AG04450 (cell line): ENCODE measurements at regions not wholly inside any gene's neighbourhood (a gene's known extent, or its start where the extent isn't known, plus 50 kb on each side); places are given as distances from the start of the nearest gene placed in this dataset.
"Not testable (repeated sequence)": the region's sequence is repeated elsewhere in the genome, so short reads cannot be mapped to it uniquely, and the experiment has no call there.

ENCODE experiments used
- CTCF ChIA-PET: fragments of 300-600, 350-600 bp; formaldehyde crosslinking; extraction: SDS; loops from one replicate; lab custom pipeline; 2022; ENCODE audit warnings: antibody characterized with exemption, inconsistent platforms; lab: Charles Lee
- POLR2A ChIA-PET: fragments of 350-600 bp; formaldehyde crosslinking; extraction: SDS; loops from one replicate; lab custom pipeline; 2021; ENCODE audit warnings: antibody characterized with exemption, inconsistent platforms; lab: Yijun Ruan, JAX
- DNase-seq: peaks from one replicate; pipeline ENCODE4 v3.0.0-alpha.2; 2011; ENCODE audit warnings: low read depth, low spot score
- H3K27ac ChIP-seq: one replicate; pipeline ENCODE4 v1.5.1; 2012; ENCODE audit warnings: low read depth, low read length, control low read depth
- H3K27me3 ChIP-seq: one replicate; pipeline ENCODE4 v1.6.0; 2012; ENCODE audit warnings: low read length; ENCODE audit not compliant: control insufficient read depth, insufficient read depth
- H3K4me3 ChIP-seq: 2 replicates; pipeline ENCODE4 v1.5.1; 2011; ENCODE audit warnings: mild to moderate bottlenecking, low read depth, low read length, control low read depth
- H3K9me3 ChIP-seq: 2 replicates; pipeline ENCODE4 v1.5.1; 2012; ENCODE audit warnings: low read length; ENCODE audit not compliant: control insufficient read depth, insufficient read depth
- CTCF ChIP-seq: IDR thresholded peaks from 2 replicates; pipeline ENCODE4 v1.5.1; 2011; ENCODE audit warnings: low read depth, low read length, control low read depth, inconsistent platforms

GRCh38 chr6:854406-855118 lies 161.6 kb upstream of the EXOC2 start:
- Histone ChIP-seq H3K4me3 (peak overlapping the region; percentile 27; the same call in 1 of the 2 replicates), H3K27me3 (no peaks in the 10 kb centered on the region), H3K27ac (no peak overlapping the region), H3K9me3 (no peaks in the 10 kb centered on the region)
- ChIA-PET CTCF (no interaction called here), POLR2A (no interaction called here)
- no peak for DNase-seq
- no peak for TF ChIP-seq CTCF

- H3K4me3 ChIP-seq, POLR2A ChIA-PET, DNase-seq, H3K27me3 ChIP-seq, H3K27ac ChIP-seq, CTCF ChIA-PET, H3K9me3 ChIP-seq: not testable (repeated sequence)
Observed at GRCh38 chr6:852216-852615, 159.3 kb upstream of the EXOC2 start.

GRCh38 chr6:849075-849506 lies 156.2 kb upstream of the EXOC2 start:
- no peak for DNase-seq
- no peak for TF ChIP-seq CTCF
- CTCF ChIA-PET: no interaction called here
- Histone ChIP-seq H3K27me3 (no peaks in the 10 kb centered on the region), H3K9me3 (no peaks in the 10 kb centered on the region), H3K27ac (no peak overlapping the region), H3K4me3 (no peak overlapping the region)
- POLR2A ChIA-PET: no interaction called here

- Histone ChIP-seq H3K9me3 (no peaks in the 10 kb centered on the region), H3K4me3 (no peak overlapping the region), H3K27me3 (no peaks in the 10 kb centered on the region), H3K27ac (no peak overlapping the region)
- TF ChIP-seq CTCF: no peak
- DNase-seq: no peak
- CTCF ChIA-PET: no interaction called here
- POLR2A ChIA-PET: no interaction called here
Observed at GRCh38 chr6:845566-845965, 152.6 kb upstream of the EXOC2 start.

- Histone ChIP-seq H3K9me3 (no peaks in the 10 kb centered on the region), H3K27me3 (no peaks in the 10 kb centered on the region), H3K4me3 (no peak overlapping the region), H3K27ac (no peak overlapping the region)
- ChIA-PET CTCF (no interaction called here), POLR2A (no interaction called here)
- no peak for DNase-seq
- TF ChIP-seq CTCF: no peak
Observed at GRCh38 chr6:845101-845500, 152.2 kb upstream of the EXOC2 start.
